Activated T-helper 1 cell treated with anti-CD3 and anti-CD28 coated beads, Interleukin-12 subunit alpha, Interleukin-12 subunit beta, Interleukin-2, Interleukin-4 antibody, amounts not matched to agents 30 ng/mL and 10 ng/mL and 1 ng/mL, durations not matched to agents 14 hours and 24 hours and 36 hours (primary cell): ENCODE measurements at regions not wholly inside any gene's neighbourhood (a gene's known extent, or its start where the extent isn't known, plus 50 kb on each side); places are given as distances from the start of the nearest gene placed in this dataset.
"Not testable (repeated sequence)": the region's sequence is repeated elsewhere in the genome, so short reads cannot be mapped to it uniquely, and the experiment has no call there.

ENCODE experiments used
- DNase-seq: peaks from one replicate; pipeline ENCODE4 v3.0.0; 2021; ENCODE audit warnings: low spot score
- H3K27ac Mint-ChIP-seq: one replicate; pipeline ENCODE4 v1.8.0; 2021; ENCODE audit warnings: mild to moderate bottlenecking, mixed read lengths
- H3K27me3 Mint-ChIP-seq: one replicate; pipeline ENCODE4 v1.8.0; 2022; ENCODE audit warnings: mild to moderate bottlenecking, moderate library complexity, mixed read lengths; ENCODE audit not compliant: insufficient read depth
- H3K36me3 Mint-ChIP-seq: one replicate; pipeline ENCODE4 v1.8.0; 2021; ENCODE audit warnings: low read depth, mixed read lengths
- H3K4me1 Mint-ChIP-seq: one replicate; pipeline ENCODE4 v1.8.0; 2021; ENCODE audit warnings: low read depth, mixed read lengths
- H3K4me3 Mint-ChIP-seq: one replicate; pipeline ENCODE4 v1.8.0; 2021; ENCODE audit warnings: mild to moderate bottlenecking, moderate library complexity, mixed read lengths
- H3K9me3 Mint-ChIP-seq: one replicate; pipeline ENCODE4 v1.8.0; 2021; ENCODE audit warnings: mixed read lengths
- intact Hi-C: fragments of 100-400 bp; cut with micrococcal nuclease; formaldehyde crosslinking; loops from one replicate; pipeline ENCODE4 v1.15.1; 2024

DNA sequence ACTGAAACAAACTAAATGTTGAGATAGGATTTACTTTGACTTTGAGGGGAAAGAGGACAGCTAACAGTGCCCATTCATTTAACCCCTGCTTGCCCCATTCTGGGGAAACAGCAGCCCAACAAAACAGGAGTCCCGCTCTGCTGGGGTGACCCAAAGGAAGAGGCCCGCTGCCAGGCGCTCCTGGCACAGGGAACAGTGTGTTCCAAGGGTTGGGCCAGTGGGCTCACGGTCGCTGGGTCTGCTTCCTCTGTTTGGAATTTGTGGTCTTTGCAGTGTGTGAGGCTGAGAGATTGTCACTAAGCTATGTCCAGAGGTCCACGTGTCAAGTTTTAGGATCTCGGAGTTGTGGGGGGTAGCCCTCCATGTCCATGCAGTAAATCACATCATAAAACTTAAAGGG lies 250.4 kb upstream of the C2CD4B start:
- Mint-ChIP-seq H3K27ac (no peak overlapping the region), H3K4me1 (no peaks in the 10 kb centered on the region), H3K9me3 (no peaks in the 10 kb centered on the region), H3K4me3 (no peak overlapping the region), H3K36me3 (no peaks in the 10 kb centered on the region), H3K27me3 (peaks cover 2% of the 10 kb centered on the region)
- no peak for DNase-seq
- intact Hi-C loops, result no loop called here

DNA sequence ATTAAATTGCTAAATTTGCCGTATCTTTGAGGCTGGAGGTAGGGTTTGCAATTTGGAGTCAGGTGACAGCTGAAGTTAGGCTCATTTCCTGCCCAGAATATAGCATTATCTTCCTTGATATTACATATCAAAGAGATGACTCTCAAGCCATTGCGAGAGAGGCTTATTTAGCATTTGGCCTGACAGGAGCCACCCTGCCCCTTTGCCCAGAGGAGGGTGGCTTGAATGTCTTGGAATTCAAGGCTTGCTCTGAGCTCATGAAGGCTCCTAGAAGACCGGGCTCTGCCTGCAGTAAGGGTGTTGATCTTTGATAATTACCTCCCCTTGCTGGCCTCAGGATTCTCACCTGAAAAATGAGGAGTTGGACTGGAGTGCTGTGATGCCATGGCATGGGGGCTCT lies 251.4 kb upstream of the C2CD4B start:
- no peak overlapping the region for H3K27ac Mint-ChIP-seq
- H3K4me3 Mint-ChIP-seq, result no peak overlapping the region
- DNase-seq, result no peak
- H3K27me3 Mint-ChIP-seq, result peaks cover 2% of the 10 kb centered on the region
- H3K9me3 Mint-ChIP-seq, result no peaks in the 10 kb centered on the region
- no peaks in the 10 kb centered on the region for H3K36me3 Mint-ChIP-seq
- H3K4me1 Mint-ChIP-seq, result no peaks in the 10 kb centered on the region
- intact Hi-C loops, result no loop called here

DNA sequence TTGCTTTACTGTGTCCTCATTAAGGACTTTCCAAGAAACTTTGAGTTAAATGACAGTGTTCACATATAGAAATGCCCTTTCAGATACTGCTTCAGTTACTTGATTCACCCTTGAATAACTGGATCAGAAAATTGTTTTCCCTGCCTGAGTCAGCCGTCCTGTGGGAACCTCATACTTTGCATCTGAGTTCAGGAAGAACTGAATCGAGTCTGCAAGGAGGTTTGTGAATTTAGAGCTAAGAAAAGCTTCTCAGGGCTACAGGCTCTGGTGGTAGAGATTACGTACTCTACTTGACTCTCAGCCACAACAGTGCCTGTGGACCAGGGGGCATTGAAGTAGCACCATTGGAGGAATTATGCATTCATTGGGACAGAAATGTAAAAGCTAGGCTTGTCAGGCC lies 252.4 kb upstream of the C2CD4B start:
- Mint-ChIP-seq H3K9me3 (no peaks in the 10 kb centered on the region), H3K36me3 (no peaks in the 10 kb centered on the region), H3K27ac (no peak overlapping the region), H3K4me3 (no peak overlapping the region), H3K4me1 (no peaks in the 10 kb centered on the region), H3K27me3 (peaks cover 2% of the 10 kb centered on the region)
- intact Hi-C loops, result no loop called here
- no peak for DNase-seq

DNA sequence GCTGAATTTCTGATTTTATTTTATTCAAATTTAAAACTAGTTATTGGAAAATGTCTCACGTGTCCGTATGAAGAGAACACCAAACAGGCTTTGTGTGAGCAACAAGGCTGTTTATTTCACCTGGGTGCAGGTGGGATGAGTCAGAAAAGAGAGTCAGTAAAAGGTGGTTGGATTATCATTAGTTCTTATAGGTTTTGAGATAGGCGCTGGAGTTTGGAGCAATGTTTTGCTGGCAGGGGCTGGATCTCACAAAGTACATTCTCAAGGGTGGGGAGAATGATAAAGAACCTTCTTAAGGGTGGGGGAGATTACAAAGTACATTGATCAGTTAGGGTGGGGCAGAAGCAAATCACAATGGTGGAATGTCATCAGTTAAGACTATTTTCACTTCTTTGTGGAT lies 253.4 kb upstream of the C2CD4B start:
- not testable (repeated sequence) for DNase-seq, H3K27me3 Mint-ChIP-seq, H3K36me3 Mint-ChIP-seq

DNA sequence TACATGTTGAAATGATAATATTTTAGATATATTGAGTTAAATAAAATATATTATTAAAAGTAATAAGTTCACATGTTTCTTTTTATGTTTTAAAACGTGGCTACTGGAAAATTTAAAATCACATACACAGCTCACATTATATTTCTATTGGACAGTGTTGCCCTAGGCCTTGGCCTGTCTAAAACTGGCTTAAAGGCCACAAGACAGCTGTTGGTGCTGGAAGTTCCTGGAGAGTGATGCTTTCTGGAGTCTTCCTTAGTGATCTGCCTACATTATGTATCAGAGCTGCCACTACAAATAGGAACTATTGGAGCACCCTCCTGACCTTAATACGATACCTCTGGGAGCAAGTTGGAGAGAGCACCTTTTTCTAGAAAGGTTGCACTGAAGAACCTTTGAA lies 254.1 kb upstream of the C2CD4B start:
- H3K27me3 Mint-ChIP-seq, result peaks cover 2% of the 10 kb centered on the region
- no peaks in the 10 kb centered on the region for H3K9me3 Mint-ChIP-seq
- no peak overlapping the region for H3K4me3 Mint-ChIP-seq
- H3K27ac Mint-ChIP-seq, result no peak overlapping the region
- intact Hi-C loops, result no loop called here
- H3K36me3 Mint-ChIP-seq, result no peaks in the 10 kb centered on the region
- H3K4me1 Mint-ChIP-seq, result no peaks in the 10 kb centered on the region
- no peak for DNase-seq

More for the DNA sequence above, 253.4 kb upstream of the C2CD4B start:
- H3K4me1 Mint-ChIP-seq, H3K9me3 Mint-ChIP-seq, intact Hi-C loops, H3K4me3 Mint-ChIP-seq, H3K27ac Mint-ChIP-seq: not testable (repeated sequence)

DNA sequence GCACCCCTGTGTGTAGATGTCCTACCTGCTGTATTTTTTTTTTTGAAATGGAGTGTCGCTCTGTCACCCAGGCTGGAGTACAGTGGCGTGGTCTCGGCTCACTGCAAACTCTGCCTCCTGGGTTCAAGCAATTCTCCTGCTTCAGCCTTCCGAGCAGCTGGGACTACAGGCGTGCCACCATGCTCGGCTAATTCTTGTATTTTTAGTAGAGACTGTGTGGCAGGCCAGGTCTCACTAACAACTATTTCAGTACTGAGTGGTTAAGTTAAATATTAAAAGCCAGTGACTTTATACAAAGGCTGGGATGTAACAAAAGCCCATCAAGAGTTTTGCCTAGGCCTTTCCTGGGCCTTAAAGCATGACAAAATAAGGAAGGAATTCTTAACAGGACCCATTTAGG lies 255.3 kb upstream of the C2CD4B start:
- H3K9me3 Mint-ChIP-seq, H3K4me3 Mint-ChIP-seq, DNase-seq, H3K27ac Mint-ChIP-seq, H3K27me3 Mint-ChIP-seq, H3K36me3 Mint-ChIP-seq, H3K4me1 Mint-ChIP-seq, intact Hi-C loops: not testable (repeated sequence)

DNA sequence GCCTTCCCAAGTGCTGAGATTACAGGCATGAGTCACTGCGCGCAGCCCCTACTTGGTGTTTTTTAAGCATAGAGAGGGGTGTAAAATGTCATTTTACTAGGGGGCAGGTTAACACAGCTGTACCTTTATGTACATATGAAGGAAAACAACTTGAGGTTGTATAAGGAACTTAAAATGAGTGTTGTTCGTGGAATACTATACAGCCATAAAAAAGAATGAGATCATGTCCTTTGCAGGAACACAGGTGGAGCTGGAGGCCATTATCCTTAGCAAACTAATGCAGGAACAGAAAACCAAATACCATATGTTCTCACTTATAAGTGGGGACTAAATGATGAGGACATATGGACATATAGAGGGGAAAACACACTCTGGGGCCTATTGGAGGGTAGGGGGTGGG lies 256.2 kb upstream of the C2CD4B start:
- Mint-ChIP-seq H3K27ac (no peak overlapping the region), H3K27me3 (peaks cover 2% of the 10 kb centered on the region), H3K4me1 (no peaks in the 10 kb centered on the region), H3K4me3 (no peak overlapping the region), H3K9me3 (no peaks in the 10 kb centered on the region), H3K36me3 (no peaks in the 10 kb centered on the region)
- intact Hi-C loops, result no loop called here
- DNase-seq, result no peak

DNA sequence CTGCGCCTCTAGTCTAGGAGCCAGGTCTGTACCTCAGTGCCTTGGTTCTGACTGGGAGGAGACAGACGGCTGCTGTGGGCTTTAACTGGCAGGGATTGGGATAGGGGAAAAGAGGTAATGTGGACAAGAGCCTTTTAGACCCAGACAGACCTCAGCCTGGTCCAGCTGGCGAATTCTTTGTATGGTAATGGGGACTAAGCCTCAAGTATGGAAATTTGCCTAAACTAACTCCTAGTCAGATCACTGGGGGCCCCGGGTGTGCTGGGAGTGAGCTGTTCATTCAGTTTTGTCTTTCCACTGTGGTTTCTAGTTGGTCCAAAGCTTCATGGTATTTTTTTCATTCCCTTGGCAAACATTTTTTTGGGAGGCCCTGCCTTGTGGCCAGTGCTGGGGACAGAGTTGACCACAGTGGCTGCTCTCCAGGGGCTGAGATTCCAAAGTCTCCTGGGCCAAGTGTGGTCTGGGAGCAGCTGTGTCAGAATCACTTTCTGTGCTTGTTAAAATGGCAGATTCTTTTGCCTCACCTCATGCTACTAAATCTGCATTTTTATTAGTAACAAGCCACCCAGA lies 261.4 kb upstream of the C2CD4B start:
- no peak overlapping the region for H3K4me3 Mint-ChIP-seq
- no peaks in the 10 kb centered on the region for H3K9me3 Mint-ChIP-seq
- DNase-seq, result no peak
- H3K27ac Mint-ChIP-seq, result no peak overlapping the region
- intact Hi-C loops, result no loop called here
- H3K27me3 Mint-ChIP-seq, result peaks cover 3% of the 10 kb centered on the region
- no peaks in the 10 kb centered on the region for H3K36me3 Mint-ChIP-seq
- H3K4me1 Mint-ChIP-seq, result no peaks in the 10 kb centered on the region

DNA sequence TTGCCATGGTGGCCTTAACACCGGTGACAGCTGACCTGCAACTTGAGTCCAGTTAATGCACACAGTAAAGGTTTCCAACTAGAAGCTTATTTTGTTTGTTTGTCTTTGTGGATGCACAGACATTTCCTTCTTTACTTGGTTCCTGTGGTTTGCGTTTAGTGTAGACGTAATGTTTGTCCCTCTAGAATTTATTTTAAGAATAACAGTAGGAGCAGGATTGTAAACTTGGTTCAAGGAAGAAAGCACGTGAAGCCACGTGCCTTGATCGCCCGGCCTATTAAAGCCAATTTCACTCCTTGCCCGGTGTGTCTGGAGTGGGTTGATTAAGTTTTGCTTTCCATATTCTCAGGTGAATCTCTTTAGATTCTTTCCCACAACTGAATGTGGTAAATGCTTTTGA lies 263.2 kb upstream of the C2CD4B start:
- no peak for DNase-seq
- H3K27me3 Mint-ChIP-seq, result peaks cover 3% of the 10 kb centered on the region
- H3K36me3 Mint-ChIP-seq, result no peaks in the 10 kb centered on the region
- H3K4me3 Mint-ChIP-seq, result no peak overlapping the region
- no peaks in the 10 kb centered on the region for H3K9me3 Mint-ChIP-seq
- H3K27ac Mint-ChIP-seq, result no peak overlapping the region
- H3K4me1 Mint-ChIP-seq, result no peaks in the 10 kb centered on the region
- intact Hi-C loops, result no loop called here

DNA sequence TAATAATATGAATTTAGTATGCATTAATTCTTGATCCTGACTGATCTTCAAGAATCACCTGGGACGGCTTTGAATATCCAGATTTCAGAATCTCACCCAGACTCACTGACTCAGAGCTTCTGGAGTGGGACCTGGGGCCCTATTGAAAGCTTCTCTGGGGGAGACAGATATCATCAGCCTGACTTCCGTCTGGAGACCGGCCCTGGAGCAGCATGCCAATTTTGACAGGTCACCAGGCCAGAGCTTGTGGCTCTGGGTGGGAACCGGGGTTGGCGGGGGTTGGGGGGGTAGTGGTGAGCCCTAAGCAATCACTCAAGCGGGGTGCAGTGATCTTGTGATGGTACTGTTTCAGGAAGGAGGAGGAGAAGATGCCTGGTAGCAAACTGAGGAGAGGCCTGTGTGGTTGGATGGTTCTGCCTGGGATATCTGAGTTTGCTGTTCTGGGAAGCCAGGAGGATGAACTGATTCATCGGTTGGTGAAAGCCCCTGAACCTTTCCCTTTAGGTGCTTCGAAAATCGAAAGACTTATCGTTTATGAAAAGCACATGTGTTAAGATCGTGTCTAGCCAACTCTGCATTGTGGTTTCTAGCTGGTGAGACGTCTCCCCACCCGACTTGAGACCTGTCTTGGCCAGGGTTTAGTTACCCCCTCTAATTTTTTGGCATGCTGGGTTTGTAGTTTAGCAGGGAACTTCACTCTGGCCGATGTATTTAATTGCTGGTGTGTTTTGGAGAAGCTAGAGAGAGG lies 263.9 kb upstream of the C2CD4B start:
- Mint-ChIP-seq H3K27me3 (peaks cover 3% of the 10 kb centered on the region), H3K4me3 (no peak overlapping the region), H3K27ac (no peak overlapping the region), H3K4me1 (no peaks in the 10 kb centered on the region), H3K9me3 (no peaks in the 10 kb centered on the region), H3K36me3 (no peaks in the 10 kb centered on the region)
- intact Hi-C loops, result no loop called here
- DNase-seq, result no peak

DNA sequence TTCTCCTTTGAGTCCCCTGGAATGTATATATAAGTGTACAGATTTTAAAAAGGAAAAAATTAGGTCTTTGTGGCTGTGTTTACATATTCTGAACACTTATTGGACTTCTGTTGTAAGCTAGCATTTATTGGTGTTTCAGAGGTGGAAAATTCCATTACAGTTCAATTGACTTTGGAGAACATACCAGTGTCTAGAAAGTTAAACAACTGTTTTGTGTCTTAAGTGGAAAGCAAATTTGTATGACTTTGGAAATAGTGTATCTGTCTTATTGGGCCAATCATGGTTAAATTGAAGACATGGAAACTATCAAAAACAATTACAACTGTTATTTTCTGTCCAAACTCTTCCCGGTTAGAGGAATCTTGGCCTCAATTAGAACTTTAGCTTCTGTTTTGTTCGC lies 265.0 kb upstream of the C2CD4B start:
- Mint-ChIP-seq H3K27ac (no peak overlapping the region), H3K27me3 (peaks cover 3% of the 10 kb centered on the region), H3K9me3 (no peaks in the 10 kb centered on the region), H3K4me3 (no peak overlapping the region), H3K36me3 (no peaks in the 10 kb centered on the region), H3K4me1 (no peaks in the 10 kb centered on the region)
- DNase-seq, result no peak
- intact Hi-C loops, result no loop called here

DNA sequence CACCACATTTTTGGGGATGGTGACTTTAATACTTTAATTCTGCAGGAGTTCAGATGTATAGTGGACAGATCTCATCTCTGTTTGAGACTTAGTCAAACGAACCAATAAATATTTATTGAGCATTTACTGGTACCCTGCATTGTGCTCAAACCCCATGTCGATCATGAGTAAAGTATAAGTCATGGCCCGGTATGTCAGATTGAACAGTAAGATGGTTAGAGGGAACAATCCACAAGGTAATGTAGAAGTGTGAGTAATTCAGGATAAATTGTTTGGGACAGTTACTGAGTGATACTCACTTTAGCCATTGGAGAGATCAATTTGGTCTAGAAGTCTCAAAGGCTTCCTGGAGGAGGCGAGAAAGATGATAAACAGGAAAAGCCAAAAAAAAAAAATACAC lies 265.5 kb upstream of the C2CD4B start:
- DNase-seq, result no peak
- peaks cover 3% of the 10 kb centered on the region for H3K27me3 Mint-ChIP-seq
- no peak overlapping the region for H3K4me3 Mint-ChIP-seq
- no peaks in the 10 kb centered on the region for H3K4me1 Mint-ChIP-seq
- intact Hi-C loops, result no loop called here
- H3K36me3 Mint-ChIP-seq, result no peaks in the 10 kb centered on the region
- no peaks in the 10 kb centered on the region for H3K9me3 Mint-ChIP-seq
- H3K27ac Mint-ChIP-seq, result no peak overlapping the region

DNA sequence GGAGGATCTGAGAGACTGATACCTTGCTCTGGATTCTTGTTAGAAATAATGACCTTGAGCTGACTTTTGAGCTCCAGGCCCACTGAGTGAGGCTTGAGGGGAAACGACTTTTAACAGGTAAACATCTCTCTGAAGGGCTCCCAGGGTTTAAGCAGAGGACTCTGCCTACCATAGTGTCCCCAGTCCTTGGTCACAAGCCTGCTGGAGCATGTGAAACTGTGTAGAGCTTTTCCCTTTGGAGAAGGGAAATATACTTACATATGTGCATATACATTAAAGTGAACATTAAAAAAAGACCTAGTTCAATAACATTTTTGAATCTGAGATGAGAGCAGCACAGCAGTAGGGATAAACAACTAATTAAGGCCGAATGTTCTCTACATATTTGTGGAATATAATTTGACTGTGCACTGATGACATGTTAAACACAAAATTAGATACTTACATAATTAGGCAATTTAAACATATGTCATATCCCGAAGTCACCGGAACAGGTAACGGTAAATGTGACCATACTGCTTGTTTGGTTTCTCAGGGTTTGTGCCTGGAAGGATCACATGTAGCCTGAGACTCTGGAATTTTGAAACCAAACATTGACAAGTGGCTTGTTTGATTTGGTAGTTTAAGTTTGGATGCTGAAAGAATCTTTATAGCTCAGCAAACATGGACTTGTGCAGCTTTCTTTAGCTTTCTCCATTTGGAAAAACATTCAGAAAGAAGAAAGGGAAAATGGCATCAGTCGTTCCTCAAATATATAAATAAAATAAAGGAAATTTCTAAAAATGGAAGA lies 266.1 kb upstream of the C2CD4B start:
- H3K9me3 Mint-ChIP-seq, result no peaks in the 10 kb centered on the region
- peaks cover 3% of the 10 kb centered on the region for H3K27me3 Mint-ChIP-seq
- intact Hi-C loops, result no loop called here
- no peak overlapping the region for H3K4me3 Mint-ChIP-seq
- H3K36me3 Mint-ChIP-seq, result no peaks in the 10 kb centered on the region
- H3K4me1 Mint-ChIP-seq, result no peaks in the 10 kb centered on the region
- DNase-seq, result no peak
- H3K27ac Mint-ChIP-seq, result no peak overlapping the region
